ENCODE measurements at regions not wholly inside any gene's neighbourhood (a gene's known extent, or its start where the extent isn't known, plus 50 kb on each side); places are given as distances from the start of the nearest gene placed in this dataset.
"Not testable (repeated sequence)": the region's sequence is repeated elsewhere in the genome, so short reads cannot be mapped to it uniquely, and the experiment has no call there.

- TF ChIP-seq, protein P1, sequence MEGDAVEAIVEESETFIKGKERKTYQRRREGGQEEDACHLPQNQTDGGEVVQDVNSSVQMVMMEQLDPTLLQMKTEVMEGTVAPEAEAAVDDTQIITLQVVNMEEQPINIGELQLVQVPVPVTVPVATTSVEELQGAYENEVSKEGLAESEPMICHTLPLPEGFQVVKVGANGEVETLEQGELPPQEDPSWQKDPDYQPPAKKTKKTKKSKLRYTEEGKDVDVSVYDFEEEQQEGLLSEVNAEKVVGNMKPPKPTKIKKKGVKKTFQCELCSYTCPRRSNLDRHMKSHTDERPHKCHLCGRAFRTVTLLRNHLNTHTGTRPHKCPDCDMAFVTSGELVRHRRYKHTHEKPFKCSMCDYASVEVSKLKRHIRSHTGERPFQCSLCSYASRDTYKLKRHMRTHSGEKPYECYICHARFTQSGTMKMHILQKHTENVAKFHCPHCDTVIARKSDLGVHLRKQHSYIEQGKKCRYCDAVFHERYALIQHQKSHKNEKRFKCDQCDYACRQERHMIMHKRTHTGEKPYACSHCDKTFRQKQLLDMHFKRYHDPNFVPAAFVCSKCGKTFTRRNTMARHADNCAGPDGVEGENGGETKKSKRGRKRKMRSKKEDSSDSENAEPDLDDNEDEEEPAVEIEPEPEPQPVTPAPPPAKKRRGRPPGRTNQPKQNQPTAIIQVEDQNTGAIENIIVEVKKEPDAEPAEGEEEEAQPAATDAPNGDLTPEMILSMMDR (IDR thresholded peaks at IDR 0.05; ENCODE audit: low read depth, low read length), result no peak
- no peak overlapping the region for H3K4me3 ChIP-seq (replicated peaks in 1 of 2; ENCODE audit: low read depth in 2 of 2, low read length in 2 of 2)
- no peak for DNase-seq (ENCODE audit: low read depth in 2 of 2)
Measured at GRCh38 chr6:17206566-17207072, 74.5 kb upstream of the RBM24 start.

GRCh38 chr6:17207281-17207680, 73.9 kb upstream of the RBM24 start:
- TF ChIP-seq, protein P1 (IDR thresholded peaks at IDR 0.05; ENCODE audit: low read depth, low read length), result no peak
- H3K4me3 ChIP-seq (replicated peaks in 1 of 2; ENCODE audit: low read depth in 2 of 2, low read length in 2 of 2), result no peak overlapping the region
- no peak for DNase-seq (ENCODE audit: low read depth in 2 of 2)

DNA sequence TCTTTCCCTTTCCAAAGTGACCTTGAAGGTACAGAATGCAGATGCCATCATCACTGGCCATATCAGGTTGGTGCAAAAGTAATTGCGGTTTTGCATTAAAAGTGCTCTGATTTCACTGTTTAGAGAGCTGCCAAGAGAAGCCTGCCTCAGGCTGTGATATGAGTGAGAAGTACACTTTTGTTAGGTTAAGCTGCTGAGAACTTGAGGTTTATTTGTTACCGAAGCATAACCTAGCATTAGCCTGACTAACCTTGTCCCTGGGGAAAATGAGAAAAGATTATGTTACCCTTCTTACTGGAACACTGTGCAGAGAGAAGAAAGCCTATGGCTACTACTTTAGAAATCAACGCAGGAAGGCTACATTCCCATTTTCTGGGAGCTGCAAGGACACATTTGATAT, 70.5 kb upstream of the RBM24 start:
- H3K4me3 ChIP-seq (replicated peaks in 1 of 2; ENCODE audit: low read depth in 2 of 2, low read length in 2 of 2), result no peak overlapping the region

DNA sequence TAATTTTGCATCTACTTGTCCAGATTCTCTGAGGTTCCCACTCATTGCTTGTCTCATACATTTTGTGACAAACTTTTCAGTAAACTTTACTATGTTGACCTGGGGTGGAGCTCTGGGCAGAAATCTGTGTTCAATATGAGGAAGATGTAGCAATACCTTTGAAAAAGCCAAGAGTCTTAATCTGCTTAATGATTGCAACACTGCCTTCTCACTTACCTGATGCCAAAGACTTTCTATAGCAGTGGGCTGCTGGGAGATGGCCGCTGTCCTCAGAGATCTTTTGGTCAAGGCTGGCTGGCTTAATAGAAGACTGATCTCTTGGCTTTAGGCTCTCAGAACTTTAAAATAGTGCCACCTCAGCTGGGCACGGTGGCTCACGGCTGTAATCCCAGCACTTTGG, 70.1 kb upstream of the RBM24 start:
- TF ChIP-seq, protein P1 (IDR thresholded peaks at IDR 0.05; ENCODE audit: low read depth, low read length), result no peak
- no peak overlapping the region for H3K4me3 ChIP-seq (replicated peaks in 1 of 2; ENCODE audit: low read depth in 2 of 2, low read length in 2 of 2)
- no peak for DNase-seq (ENCODE audit: low read depth in 2 of 2)

More for the DNA sequence above, 70.5 kb upstream of the RBM24 start:
- TF ChIP-seq, protein P1 (IDR thresholded peaks at IDR 0.05; ENCODE audit: low read depth, low read length), result no peak
- DNase-seq (ENCODE audit: low read depth in 2 of 2), result no peak

DNA sequence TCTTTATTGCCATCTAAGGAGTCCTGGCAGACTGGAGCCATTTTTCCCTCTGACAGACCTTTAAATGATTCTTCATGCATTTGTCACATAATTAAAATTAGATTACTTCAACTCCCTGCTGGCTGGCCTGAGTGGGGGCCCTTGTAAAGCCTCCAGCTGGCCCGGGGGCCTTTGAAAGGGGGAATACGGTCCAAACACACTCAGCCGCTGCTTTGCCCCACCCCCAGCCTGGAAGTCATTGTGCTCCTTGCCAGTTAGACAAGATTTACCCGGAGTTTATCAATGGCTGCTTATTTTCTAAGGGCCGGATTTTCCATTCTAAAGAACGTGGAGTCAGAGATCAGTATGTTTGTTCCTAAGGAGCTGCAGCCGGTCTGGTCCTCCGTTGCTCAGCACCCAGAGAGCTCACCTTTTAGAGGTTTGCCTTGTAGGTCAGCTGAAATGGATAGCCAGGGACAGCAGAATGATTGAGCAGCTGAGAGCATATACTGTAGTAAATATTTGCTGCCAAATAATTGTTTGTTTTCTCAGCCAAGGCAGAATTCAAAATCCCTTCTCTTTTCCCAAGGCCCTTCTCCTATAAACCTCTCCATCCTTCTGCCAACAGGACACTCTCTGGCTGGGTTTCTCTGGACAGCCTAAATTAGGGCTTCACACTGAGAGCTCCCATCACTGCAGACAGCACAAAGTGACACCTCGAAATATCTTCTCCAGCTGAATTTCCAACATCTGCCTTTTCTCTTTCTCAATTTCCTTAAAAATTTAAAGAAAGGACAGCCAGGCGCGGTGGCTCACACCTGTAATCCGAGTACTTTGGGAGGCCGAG, 68.4 kb upstream of the RBM24 start:
- peak in 1 of 2 donors; percentile 10 for DNase-seq (ENCODE audit: low read depth in 2 of 2)
- no peak overlapping the region for H3K4me3 ChIP-seq (replicated peaks in 1 of 2; ENCODE audit: low read depth in 2 of 2, low read length in 2 of 2)
- TF ChIP-seq, protein P1 (IDR thresholded peaks at IDR 0.05; ENCODE audit: low read depth, low read length), result no peak

GRCh38 chr6:17214106-17214505, 67.1 kb upstream of the RBM24 start:
- H3K4me3 ChIP-seq (replicated peaks in 1 of 2; ENCODE audit: low read depth in 2 of 2, low read length in 2 of 2), result no peak overlapping the region
- TF ChIP-seq, protein P1 (IDR thresholded peaks at IDR 0.05; ENCODE audit: low read depth, low read length), result no peak
- DNase-seq (ENCODE audit: low read depth in 2 of 2), result no peak

DNA sequence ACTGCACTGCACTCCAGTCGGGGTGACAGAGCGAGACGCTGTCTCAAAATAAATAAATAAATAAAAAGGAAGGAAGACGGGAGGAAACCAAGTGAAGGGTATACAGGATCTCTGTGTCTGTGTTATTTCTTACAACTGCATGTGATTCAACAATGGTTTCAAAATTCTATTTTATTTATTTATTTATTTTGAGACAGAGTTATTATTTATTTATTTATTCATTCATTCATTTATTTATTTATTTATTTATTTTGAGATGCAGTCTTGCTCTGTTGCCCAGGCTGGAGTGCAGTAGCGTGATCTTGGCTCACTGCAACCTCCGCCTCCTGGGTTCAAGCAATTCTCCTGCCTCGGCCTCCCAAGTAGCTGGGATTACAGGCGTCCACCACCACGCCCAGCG, 64.2 kb upstream of the RBM24 start:
- not testable (repeated sequence) for H3K4me3 ChIP-seq (replicated peaks in 1 of 2; ENCODE audit: low read depth in 2 of 2, low read length in 2 of 2); DNase-seq (ENCODE audit: low read depth in 2 of 2)
